Stomach smooth muscle (tissue), 2 donors: ENCODE measurements at regions not wholly inside any gene's neighbourhood (a gene's known extent, or its start where the extent isn't known, plus 50 kb on each side); places are given as distances from the start of the nearest gene placed in this dataset.
"Not testable (repeated sequence)": the region's sequence is repeated elsewhere in the genome, so short reads cannot be mapped to it uniquely, and the experiment has no call there.

Experiments used
- H3K27ac ChIP-seq: one replicate; pipeline ENCODE4 v1.7.0; 2013; ENCODE audit warnings: mild to moderate bottlenecking, low read length, inconsistent platforms
- H3K27me3 ChIP-seq, 2 donors: one replicate each; pipeline ENCODE4 v1.7.0; 2013; ENCODE audit warnings: low read length in 2 of 2; ENCODE audit not compliant: insufficient read depth in 2 of 2, control insufficient read depth in 1 of 2
- H3K36me3 ChIP-seq, 2 donors: one replicate each; pipeline ENCODE4 v1.7.0; 2013; ENCODE audit warnings: low read length in 2 of 2; ENCODE audit not compliant: control insufficient read depth in 2 of 2, insufficient read depth in 2 of 2
- H3K4me1 ChIP-seq: one replicate; pipeline ENCODE4 v1.7.0; 2013; ENCODE audit warnings: low read length; ENCODE audit not compliant: control insufficient read depth, insufficient read depth
- H3K4me3 ChIP-seq, 2 donors: one replicate each; pipeline ENCODE4 v1.7.0; 2013; ENCODE audit warnings: low read length in 2 of 2
- H3K9ac ChIP-seq, 2 donors: one replicate each; pipeline ENCODE4 v1.7.0; 2013; ENCODE audit warnings: low read length in 2 of 2, mild to moderate bottlenecking in 1 of 2
- H3K9me3 ChIP-seq, 2 donors: one replicate each; pipeline ENCODE4 v1.7.0; 2013; ENCODE audit warnings: low read length in 2 of 2; ENCODE audit not compliant: control insufficient read depth in 2 of 2
- donor health status: healthy.
- donor health status: Pancreatic carcinoma.

DNA sequence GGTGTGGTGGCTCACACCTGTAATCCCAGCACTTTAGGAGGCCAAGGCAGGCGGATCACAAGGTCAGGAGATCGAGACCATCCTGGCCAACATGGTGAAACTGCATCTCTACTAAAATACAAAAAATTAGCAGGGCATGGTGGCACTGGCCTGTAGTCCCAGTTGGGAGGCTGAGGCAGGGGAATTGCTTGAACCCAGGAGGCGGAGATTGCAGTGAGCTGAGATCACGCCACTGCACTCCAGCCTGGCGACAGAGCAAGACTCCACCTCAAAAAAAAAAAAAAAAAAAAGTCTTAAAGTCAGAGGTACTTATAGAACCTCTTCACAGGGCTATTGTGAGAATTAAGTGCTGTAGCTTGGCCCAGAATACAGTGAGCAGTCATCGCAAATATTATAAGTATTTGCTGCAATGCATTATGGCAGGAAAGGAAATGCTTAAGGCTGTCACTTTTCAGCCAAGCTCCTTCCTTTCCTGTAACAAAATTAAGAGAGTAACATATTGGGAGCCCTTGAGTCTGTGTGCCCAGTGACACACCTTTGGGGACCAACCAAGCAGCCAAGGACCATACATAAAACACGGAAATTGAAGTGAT, 110.9 kb upstream of the HAND1 start:
- not testable (repeated sequence) for H3K27me3 ChIP-seq, H3K4me1 ChIP-seq, H3K9ac ChIP-seq, H3K9me3 ChIP-seq, H3K27ac ChIP-seq, H3K36me3 ChIP-seq, H3K4me3 ChIP-seq

- no peak overlapping the region for H3K9ac ChIP-seq
- no peak overlapping the region for H3K4me3 ChIP-seq
- H3K36me3 ChIP-seq: no peaks in the 10 kb centered on the region
- H3K9me3 ChIP-seq: no peaks in the 10 kb centered on the region
- peaks cover 3 to 6% of the 10 kb centered on the region in 2 donors for H3K27me3 ChIP-seq
- H3K4me1 ChIP-seq: no peaks in the 10 kb centered on the region
- no peak overlapping the region for H3K27ac ChIP-seq
These were observed 110.2 kb upstream of the HAND1 start for GRCh38 chr5:154588091-154588774.

DNA sequence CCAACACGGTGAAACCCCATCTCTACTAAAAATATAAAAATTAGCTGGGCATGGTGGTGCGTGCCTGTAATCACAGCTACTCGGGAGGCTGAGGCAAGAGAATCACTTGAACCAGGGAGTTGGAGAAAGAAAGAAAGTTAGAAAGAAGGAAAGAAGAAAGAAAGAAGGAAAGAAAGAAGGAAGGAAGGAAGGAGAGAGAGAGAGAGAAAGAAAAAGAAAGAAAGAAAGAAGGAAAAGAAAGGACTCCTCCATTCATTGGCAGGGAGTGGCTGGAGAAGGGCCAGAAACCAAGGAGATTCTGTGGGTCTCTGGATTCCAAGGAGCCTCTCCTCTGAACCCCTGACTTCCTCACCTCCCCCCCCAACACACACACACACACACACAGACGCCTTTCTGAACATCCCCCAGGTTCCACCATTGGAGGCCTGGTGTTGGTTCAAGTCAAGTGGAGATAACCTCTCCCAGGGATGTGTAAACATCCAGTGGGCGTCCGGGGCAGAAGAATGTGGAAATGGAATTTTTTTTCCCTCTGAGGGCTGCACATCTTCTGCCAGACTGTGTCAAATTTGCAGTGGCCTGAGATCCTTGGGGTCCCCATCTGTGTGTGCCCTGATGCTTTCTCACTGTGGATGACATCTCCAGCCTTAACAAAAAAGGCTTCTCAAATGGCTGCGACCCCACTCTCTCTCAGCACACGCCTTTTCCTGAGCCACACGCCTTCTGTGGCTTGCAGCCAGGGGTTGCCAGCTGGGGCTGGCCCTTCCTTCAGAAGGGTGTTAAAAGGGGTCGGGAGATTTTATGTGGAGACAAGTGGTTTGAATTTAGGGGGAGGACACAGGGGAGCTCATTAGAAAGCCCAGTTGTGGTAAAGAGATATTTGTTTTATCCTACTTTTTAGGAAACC, 109.3 kb upstream of the HAND1 start:
- no peak overlapping the region for H3K9ac ChIP-seq
- no peak overlapping the region for H3K27ac ChIP-seq
- no peak overlapping the region for H3K4me3 ChIP-seq
- peaks cover 6% of the 10 kb centered on the region in 2 donors for H3K27me3 ChIP-seq
- no peaks in the 10 kb centered on the region for H3K36me3 ChIP-seq
- H3K4me1 ChIP-seq: no peaks in the 10 kb centered on the region
- no peaks in the 10 kb centered on the region for H3K9me3 ChIP-seq

DNA sequence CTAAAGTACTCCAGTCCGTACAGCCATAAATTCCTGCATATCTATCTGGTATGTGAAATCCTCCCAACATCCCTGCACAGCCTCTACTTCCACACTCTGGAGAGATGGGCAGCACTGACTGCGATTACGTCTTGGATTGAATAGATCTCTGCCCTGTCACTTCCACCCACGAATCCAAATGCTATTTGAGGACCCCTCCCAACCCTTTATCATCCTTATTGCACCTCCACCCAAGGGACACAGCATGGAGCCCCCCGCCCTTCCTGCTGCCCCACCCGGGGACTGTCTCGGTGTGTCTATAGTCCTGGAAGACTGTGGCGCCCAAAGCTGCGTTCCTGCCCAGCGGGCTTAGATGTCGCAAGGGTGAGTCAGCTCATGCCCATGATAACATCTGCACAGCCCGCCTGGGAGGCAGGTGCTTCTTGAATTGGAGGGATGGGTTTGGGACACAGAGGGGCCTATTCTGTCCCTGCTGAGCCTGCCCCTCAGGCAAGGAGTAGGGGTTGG, 105.7 kb upstream of the HAND1 start:
- H3K27ac ChIP-seq: no peak overlapping the region
- H3K4me3 ChIP-seq: no peak overlapping the region
- no peaks in the 10 kb centered on the region for H3K36me3 ChIP-seq
- H3K27me3 ChIP-seq: peaks cover 6 to 8% of the 10 kb centered on the region in 2 donors
- no peaks in the 10 kb centered on the region for H3K9me3 ChIP-seq
- H3K9ac ChIP-seq: no peak overlapping the region
- H3K4me1 ChIP-seq: no peaks in the 10 kb centered on the region

DNA sequence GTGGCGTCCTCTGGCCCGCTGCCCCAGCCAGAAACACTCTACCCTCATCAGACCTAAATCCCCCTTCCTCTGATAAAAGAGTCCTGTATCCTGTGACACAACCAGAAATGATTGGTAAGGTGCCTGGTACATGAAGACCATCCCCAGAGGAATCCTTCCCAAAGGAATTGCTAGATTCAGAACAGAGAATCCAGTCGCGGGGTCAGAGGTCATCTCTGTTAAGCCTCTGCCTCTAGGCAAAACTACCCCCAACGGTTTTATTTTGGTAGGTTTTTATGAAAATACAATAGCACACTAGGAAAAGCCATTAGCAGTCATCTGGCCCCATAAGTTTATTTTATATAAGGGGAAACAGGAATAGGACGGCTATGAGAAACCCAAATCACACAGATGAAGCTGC, 102.4 kb upstream of the HAND1 start:
- no peaks in the 10 kb centered on the region for H3K36me3 ChIP-seq
- peaks cover 12 to 16% of the 10 kb centered on the region in 2 donors for H3K27me3 ChIP-seq
- no peak overlapping the region for H3K27ac ChIP-seq
- H3K4me1 ChIP-seq: no peaks in the 10 kb centered on the region
- no peaks in the 10 kb centered on the region for H3K9me3 ChIP-seq
- H3K4me3 ChIP-seq: no peak overlapping the region
- H3K9ac ChIP-seq: no peak overlapping the region

- H3K9me3 ChIP-seq: no peaks in the 10 kb centered on the region
- H3K9ac ChIP-seq: no peak overlapping the region
- H3K27me3 ChIP-seq: peaks cover 6 to 10% of the 10 kb centered on the region in 2 donors
- H3K27ac ChIP-seq: no peak overlapping the region
- H3K4me3 ChIP-seq: no peak overlapping the region
- no peaks in the 10 kb centered on the region for H3K36me3 ChIP-seq
- no peaks in the 10 kb centered on the region for H3K4me1 ChIP-seq
These were observed 99.4 kb upstream of the HAND1 start for GRCh38 chr5:154577416-154577815.

- H3K27ac ChIP-seq: no peak overlapping the region
- H3K9ac ChIP-seq: no peak overlapping the region
- no peaks in the 10 kb centered on the region for H3K9me3 ChIP-seq
- peaks cover 6 to 8% of the 10 kb centered on the region in 2 donors for H3K27me3 ChIP-seq
- H3K36me3 ChIP-seq: no peaks in the 10 kb centered on the region
- no peaks in the 10 kb centered on the region for H3K4me1 ChIP-seq
- no peak overlapping the region for H3K4me3 ChIP-seq
These were observed 98.4 kb upstream of the HAND1 start for GRCh38 chr5:154576429-154576806.

GRCh38 chr5:154575546-154576428, 97.8 kb upstream of the HAND1 start:
- Histone ChIP-seq H3K27me3 (peaks cover 6 to 8% of the 10 kb centered on the region in 2 donors), H3K9ac (no peak overlapping the region), H3K4me1 (no peaks in the 10 kb centered on the region), H3K4me3 (no peak overlapping the region), H3K36me3 (no peaks in the 10 kb centered on the region), H3K9me3 (no peaks in the 10 kb centered on the region), H3K27ac (no peak overlapping the region)

DNA sequence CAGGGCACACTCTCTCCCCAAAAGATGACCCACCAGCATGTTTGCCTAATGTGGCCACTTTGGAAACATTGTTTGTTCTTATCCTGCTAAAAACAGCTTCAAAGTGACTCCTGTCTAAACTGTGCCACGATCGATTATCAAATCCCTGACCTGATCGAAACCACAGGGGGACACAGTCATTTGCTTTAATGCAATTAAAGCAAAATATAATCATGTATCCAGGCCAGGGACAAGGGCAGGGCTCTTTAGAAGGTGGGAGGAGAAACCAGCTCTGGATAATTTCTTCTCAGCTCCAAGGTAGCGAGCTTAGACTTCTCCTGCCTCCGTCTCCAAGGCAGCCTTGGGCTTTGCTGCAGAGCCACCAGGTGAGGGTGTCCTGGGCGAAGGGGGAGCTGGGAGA, 95.0 kb upstream of the HAND1 start:
- H3K27me3 ChIP-seq: peaks cover 6 to 8% of the 10 kb centered on the region in 2 donors
- H3K4me1 ChIP-seq: no peaks in the 10 kb centered on the region
- H3K4me3 ChIP-seq: no peak overlapping the region
- no peak overlapping the region for H3K27ac ChIP-seq
- no peak overlapping the region for H3K9ac ChIP-seq
- no peaks in the 10 kb centered on the region for H3K36me3 ChIP-seq
- H3K9me3 ChIP-seq: no peaks in the 10 kb centered on the region
